Esophagus squamous epithelium (tissue), 4 donors: ENCODE measurements at regions not wholly inside any gene's neighbourhood (a gene's known extent, or its start where the extent isn't known, plus 50 kb on each side); places are given as distances from the start of the nearest gene placed in this dataset.

Experiments
- CTCF ChIP-seq, 6 experiments: fragments of 450-650 bp in 4 of 6; fragments of 200-600 bp in 2 of 6; sonication (generic) in 2 of 6; IDR thresholded peaks; one replicate each; pipeline ENCODE4 v1.5.1; 2016 to 2019; ENCODE audit warnings: antibody characterized with exemption in 6 of 6, mild to moderate bottlenecking in 4 of 6, moderate library complexity in 4 of 6
- POLR2A ChIP-seq, 4 donors: fragments of 450-650 bp; IDR thresholded peaks; one replicate each; pipeline ENCODE4 v1.6.1; 2017; ENCODE audit warnings: antibody characterized with exemption in 4 of 4, mild to moderate bottlenecking in 4 of 4, moderate library complexity in 3 of 4

- TF ChIP-seq CTCF (IDR thresholded peaks at IDR 0.05) (no peak), POLR2A (IDR thresholded peaks at IDR 0.05) (no peak)
Measured at GRCh38 chr3:20375302-20375701, 189.3 kb upstream of the SGO1 start.
